Spleen (tissue), 11 donors: ENCODE measurements at regions not wholly inside any gene's neighbourhood (a gene's known extent, or its start where the extent isn't known, plus 50 kb on each side); places are given as distances from the start of the nearest gene placed in this dataset.

ENCODE experiments used
- DNase-seq: peaks from one replicate; pipeline ENCODE4 v3.0.0-alpha.2; 2020
- H3K27ac ChIP-seq, 8 donors: fragments of 200-600 bp; sonication (generic) in 7 of 8; 1 replicate in 4 of 8; 2 replicates in 4 of 8; pipeline versions ENCODE4 v1.5.0 to v1.8.0; 2016 to 2021; ENCODE audit warnings: inconsistent platforms in 4 of 8, mild to moderate bottlenecking in 4 of 8, moderate library complexity in 1 of 8
- H3K27me3 ChIP-seq, 7 donors: fragments of 200-600 bp; sonication (generic) in 6 of 7; replicated peaks in 1 of 7; 1 replicate in 4 of 7; 2 replicates in 3 of 7; pipeline versions ENCODE4 v1.5.0 to v1.8.0; 2016 to 2021; ENCODE audit warnings: inconsistent platforms in 3 of 7, mild to moderate bottlenecking in 1 of 7
- H3K36me3 ChIP-seq, 6 donors: fragments of 200-600 bp; sonication (generic) in 5 of 6; 1 replicate in 4 of 6; 2 replicates in 2 of 6; pipeline versions ENCODE4 v1.5.0 to v1.8.0; 2016 to 2021; ENCODE audit warnings: inconsistent platforms in 2 of 6
- H3K4me1 ChIP-seq, 6 donors: fragments of 200-600 bp; sonication (generic) in 5 of 6; 1 replicate in 3 of 6; 2 replicates in 3 of 6; pipeline versions ENCODE4 v1.5.0 to v1.8.0; 2016 to 2021; ENCODE audit warnings: inconsistent platforms in 3 of 6
- H3K4me3 ChIP-seq, 8 donors: fragments of 200-600 bp; sonication (generic) in 7 of 8; 1 replicate in 4 of 8; 2 replicates in 4 of 8; pipeline versions ENCODE4 v1.5.0 to v1.8.0; 2016 to 2021; ENCODE audit warnings: inconsistent platforms in 4 of 8, mild to moderate bottlenecking in 4 of 8, moderate library complexity in 2 of 8
- H3K9me3 ChIP-seq, 8 donors: fragments of 200-600 bp; sonication (generic) in 7 of 8; 1 replicate in 4 of 8; 2 replicates in 4 of 8; pipeline versions ENCODE4 v1.5.0 to v1.8.0; 2016 to 2021; ENCODE audit warnings: inconsistent platforms in 4 of 8
- POLR2A ChIP-seq, 3 donors: fragments of 450-650 bp; IDR thresholded peaks; one replicate each; pipeline ENCODE4 v1.5.1; 2017; ENCODE audit warnings: antibody characterized with exemption in 3 of 3, mild to moderate bottlenecking in 1 of 3
- POLR2AphosphoS5 ChIP-seq, 3 donors: sonication (generic); formaldehyde crosslinking; IDR thresholded peaks; one replicate each; pipeline ENCODE4 v1.5.1; 2017; ENCODE audit warnings: antibody characterized with exemption in 3 of 3
- WGBS, 5 donors: extraction: QIAGEN DNeasy Blood & Tissue Kit in 3 of 5; methylation state at CpG; one replicate each; pipeline versions ENCODE4 v1.1.5 to v1.1.7; 2013 to 2018; 5-methylcytosine and 5-hydroxymethylcytosine counted together
- intact Hi-C: fragments of 100-400 bp; cut with DNase I; formaldehyde crosslinking; loops from one replicate; pipeline ENCODE4 v1.15.0; 2023; ENCODE audit warnings: low total_unique reads
- TF ChIP-seq, protein P1 (sequence below), 11 experiments: fragments of 200-600 bp in 7 of 11; fragments of 450-650 bp in 4 of 11; sonication (generic) in 4 of 11; IDR thresholded peaks in 8 of 11; conservative IDR thresholded peaks in 3 of 11; 1 replicate in 7 of 11; 2 replicates in 4 of 11; pipeline versions ENCODE4 v1.4.0 to v1.8.0; 2016 to 2021; ENCODE audit warnings: antibody characterized with exemption in 11 of 11, inconsistent platforms in 4 of 11, mild to moderate bottlenecking in 1 of 11
- donor health status: healthy with polysubstance abuse.
- donor health status: DM: no; HTN: no; CAD: no; lungs with moderate emphysema.
- donor health status: DM: no; HTN: no; CAD: no.
- donor health status: Bipolar disorder and iron deficiency.
- donor health status: healthy.
- donor health status: DM: no; HTN: no; CAD: no.
- donor health status: DM: yes; HTN: yes; CAD: no.

DNA sequence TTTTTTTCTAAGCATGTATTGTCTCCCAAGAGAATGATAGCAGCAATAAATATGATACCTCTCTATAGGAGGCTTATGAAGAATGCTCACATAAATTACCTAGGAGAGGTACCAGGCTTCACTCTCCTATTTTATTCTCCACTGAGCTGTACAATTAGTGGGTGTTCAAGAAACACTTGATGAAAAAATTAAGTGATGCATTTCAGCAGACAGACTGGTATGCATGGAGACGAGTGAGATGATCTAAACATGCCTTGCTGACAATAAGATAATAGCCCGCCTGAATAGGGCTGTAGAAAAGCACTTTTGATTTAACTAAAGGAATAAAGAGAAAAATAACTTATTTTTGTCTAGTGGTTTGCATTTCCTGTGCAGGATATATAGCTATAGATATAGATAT lies 1449.7 kb downstream of the GATA3 start:
- TF ChIP-seq, protein P1, sequence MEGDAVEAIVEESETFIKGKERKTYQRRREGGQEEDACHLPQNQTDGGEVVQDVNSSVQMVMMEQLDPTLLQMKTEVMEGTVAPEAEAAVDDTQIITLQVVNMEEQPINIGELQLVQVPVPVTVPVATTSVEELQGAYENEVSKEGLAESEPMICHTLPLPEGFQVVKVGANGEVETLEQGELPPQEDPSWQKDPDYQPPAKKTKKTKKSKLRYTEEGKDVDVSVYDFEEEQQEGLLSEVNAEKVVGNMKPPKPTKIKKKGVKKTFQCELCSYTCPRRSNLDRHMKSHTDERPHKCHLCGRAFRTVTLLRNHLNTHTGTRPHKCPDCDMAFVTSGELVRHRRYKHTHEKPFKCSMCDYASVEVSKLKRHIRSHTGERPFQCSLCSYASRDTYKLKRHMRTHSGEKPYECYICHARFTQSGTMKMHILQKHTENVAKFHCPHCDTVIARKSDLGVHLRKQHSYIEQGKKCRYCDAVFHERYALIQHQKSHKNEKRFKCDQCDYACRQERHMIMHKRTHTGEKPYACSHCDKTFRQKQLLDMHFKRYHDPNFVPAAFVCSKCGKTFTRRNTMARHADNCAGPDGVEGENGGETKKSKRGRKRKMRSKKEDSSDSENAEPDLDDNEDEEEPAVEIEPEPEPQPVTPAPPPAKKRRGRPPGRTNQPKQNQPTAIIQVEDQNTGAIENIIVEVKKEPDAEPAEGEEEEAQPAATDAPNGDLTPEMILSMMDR (IDR thresholded peaks at IDR 0.05 in 8 of 11, conservative IDR thresholded peaks at IDR 0.05 in 3 of 11): no peak
- TF ChIP-seq POLR2A (IDR thresholded peaks at IDR 0.05): no peak
- TF ChIP-seq POLR2AphosphoS5 (IDR thresholded peaks at IDR 0.05): no peak
- DNase-seq: no peak
- Histone ChIP-seq H3K27me3 (no peaks in the 10 kb centered on the region), H3K4me3 (no peak overlapping the region), H3K4me1 (no peaks in the 10 kb centered on the region), H3K9me3 (peaks cover 0 to 8% (median 0%) of the 10 kb centered on the region in 8 donors), H3K27ac (no peak overlapping the region), H3K36me3 (no peaks in the 10 kb centered on the region)
- WGBS, 5 donors: 77 to 89% (median 88%) methylated on average over 2 of the region's 2 CpGs
- intact Hi-C loops: no loop called here

DNA sequence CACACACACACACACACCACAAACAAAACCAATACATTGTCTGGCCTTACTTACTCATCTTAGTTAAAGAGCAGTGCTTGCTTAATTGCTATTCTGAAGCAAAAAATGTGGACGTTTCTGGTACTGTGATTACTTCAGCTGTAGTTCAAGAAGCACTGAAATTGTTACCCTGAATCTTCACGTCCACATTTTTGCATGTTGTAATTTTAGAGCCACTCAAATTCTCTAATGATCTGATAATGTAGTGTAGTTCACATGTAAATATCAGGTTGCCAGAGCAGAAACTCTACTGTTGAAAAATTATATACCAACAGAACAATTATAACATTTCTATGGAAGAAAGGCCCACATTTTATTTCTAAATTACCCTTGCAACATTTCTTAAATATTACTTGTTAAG lies 1451.1 kb downstream of the GATA3 start:
- DNase-seq: no peak
- H3K4me3 ChIP-seq: no peak overlapping the region
- 36 to 72% (median 49%) methylated on average over 2 of the region's 2 CpGs for WGBS, 5 donors
- TF ChIP-seq POLR2A (IDR thresholded peaks at IDR 0.05) (no peak), POLR2AphosphoS5 (IDR thresholded peaks at IDR 0.05) (no peak)
- TF ChIP-seq, protein P1 (IDR thresholded peaks at IDR 0.05 in 8 of 11, conservative IDR thresholded peaks at IDR 0.05 in 3 of 11): no peak
- no peak overlapping the region for H3K27ac ChIP-seq
- intact Hi-C loops: no loop called here
- H3K36me3 ChIP-seq: no peaks in the 10 kb centered on the region
- no peaks in the 10 kb centered on the region for H3K4me1 ChIP-seq
- no peaks in the 10 kb centered on the region for H3K27me3 ChIP-seq
- H3K9me3 ChIP-seq: peaks cover 0 to 8% (median 0%) of the 10 kb centered on the region in 8 donors

DNA sequence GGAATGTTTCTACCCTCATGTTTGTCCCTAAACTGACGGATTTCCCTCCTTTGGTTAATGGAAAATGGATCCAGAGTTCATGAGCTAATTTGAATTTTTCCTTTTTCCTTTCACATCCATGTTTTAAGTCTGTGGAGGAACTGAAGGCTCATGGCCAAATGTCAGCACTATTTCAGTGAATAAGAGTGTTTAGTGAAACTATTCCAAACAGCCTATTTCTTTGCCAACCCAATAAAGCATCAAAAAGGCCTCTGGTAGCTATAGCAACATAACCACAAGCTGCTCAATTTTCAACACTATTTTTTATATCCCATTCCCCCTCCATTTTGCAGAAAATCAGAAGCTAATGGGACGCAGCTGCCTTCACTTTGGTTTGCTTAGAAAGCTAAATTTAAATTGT lies 1454.1 kb downstream of the GATA3 start:
- H3K36me3 ChIP-seq: no peaks in the 10 kb centered on the region
- DNase-seq: no peak
- H3K27me3 ChIP-seq: no peaks in the 10 kb centered on the region
- WGBS, 5 donors: 54 to 74% (median 70%) methylated on average over 2 of the region's 2 CpGs
- H3K27ac ChIP-seq: no peak overlapping the region
- H3K9me3 ChIP-seq: peaks cover 0 to 8% (median 0%) of the 10 kb centered on the region in 8 donors
- intact Hi-C loops: no loop called here
- H3K4me3 ChIP-seq: no peak overlapping the region
- no peaks in the 10 kb centered on the region for H3K4me1 ChIP-seq
- TF ChIP-seq POLR2AphosphoS5 (IDR thresholded peaks at IDR 0.05) (no peak), POLR2A (IDR thresholded peaks at IDR 0.05) (no peak)
- TF ChIP-seq, protein P1 (IDR thresholded peaks at IDR 0.05 in 8 of 11, conservative IDR thresholded peaks at IDR 0.05 in 3 of 11): no peak

DNA sequence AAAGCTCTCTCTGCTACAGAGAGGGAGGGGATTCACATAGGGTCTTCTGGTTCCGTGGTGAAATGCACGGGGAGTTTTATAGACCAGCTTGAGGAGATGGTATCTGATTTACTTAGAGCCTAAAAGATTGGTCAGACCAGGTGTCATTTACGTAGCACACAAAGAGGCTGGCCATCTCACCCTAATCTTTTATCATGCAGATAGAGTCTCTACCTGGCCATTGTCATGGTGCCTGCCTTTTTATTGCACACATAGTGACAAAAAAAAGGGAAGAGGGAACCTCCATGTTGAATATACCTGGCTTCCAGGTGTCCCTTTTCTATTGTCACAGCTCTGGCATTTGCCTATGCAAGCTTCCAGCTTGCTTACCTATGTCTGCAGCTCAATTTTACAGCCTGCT lies 1456.1 kb downstream of the GATA3 start:
- H3K27me3 ChIP-seq: no peaks in the 10 kb centered on the region
- intact Hi-C loops: no loop called here
- TF ChIP-seq POLR2AphosphoS5 (IDR thresholded peaks at IDR 0.05): no peak
- TF ChIP-seq, protein P1 (IDR thresholded peaks at IDR 0.05 in 8 of 11, conservative IDR thresholded peaks at IDR 0.05 in 3 of 11): no peak
- H3K27ac ChIP-seq: no peak overlapping the region
- WGBS, 5 donors: 70 to 82% (median 77%) methylated on average over 3 of the region's 3 CpGs
- H3K36me3 ChIP-seq: no peaks in the 10 kb centered on the region
- no peak for DNase-seq
- H3K4me1 ChIP-seq: no peaks in the 10 kb centered on the region
- no peak overlapping the region for H3K4me3 ChIP-seq
- H3K9me3 ChIP-seq: peaks cover 0 to 8% (median 0%) of the 10 kb centered on the region in 8 donors
